ENCODE measurements at regions not wholly inside any gene's neighbourhood (a gene's known extent, or its start where the extent isn't known, plus 50 kb on each side); places are given as distances from the start of the nearest gene placed in this dataset.

DNA sequence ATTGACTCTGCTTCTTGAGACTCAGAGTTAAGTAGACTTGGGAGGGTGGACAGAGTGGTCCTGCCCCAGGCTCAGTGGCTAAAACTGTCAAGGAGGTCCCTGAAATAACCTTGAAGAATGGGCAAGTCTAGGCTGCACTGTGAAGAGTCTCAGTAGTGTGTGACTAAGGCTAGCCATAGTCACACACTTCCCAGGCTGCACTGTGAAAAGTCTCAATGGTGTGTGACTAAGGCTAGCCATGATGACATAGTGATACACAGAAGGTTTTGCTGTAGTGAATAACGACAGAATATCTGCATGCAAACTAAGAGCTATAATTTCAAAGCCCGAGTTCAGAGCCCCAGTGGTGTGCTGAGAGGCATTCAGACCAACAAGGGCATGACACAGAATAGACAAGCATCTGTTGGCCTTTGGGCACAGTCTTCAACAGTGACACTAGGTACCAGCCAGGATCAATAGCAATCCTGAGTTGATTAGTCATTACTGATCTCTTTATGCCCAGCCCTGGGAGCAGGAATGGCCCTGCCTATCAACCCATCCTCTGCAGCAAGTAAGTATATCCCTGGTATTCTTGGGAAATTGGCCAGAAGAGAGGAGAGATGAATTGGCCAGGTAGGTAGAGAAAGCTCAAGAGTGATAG is 72.4 kb upstream of the BBX start:
- H2BK12ac ChIP-seq (ENCODE audit: low read depth, low read length): no peak overlapping the region
- FAIRE-seq (no peak), DNase-seq (ENCODE audit: low read depth in 1 of 2, low spot score in 2 of 2) (no peak)
- H3K9me3 ChIP-seq (ENCODE audit: insufficient read depth in 2 of 2, low read depth in 1 of 2, low read length in 1 of 2): no peaks in the 10 kb centered on the region
- no peaks in the 10 kb centered on the region for H3K79me2 ChIP-seq (ENCODE audit: control insufficient read depth in 1 of 2, insufficient read depth in 2 of 2, low read length in 2 of 2)
- no peak overlapping the region for H2AK5ac ChIP-seq (ENCODE audit: low read depth, low read length)
- no peak overlapping the region for H3K4ac ChIP-seq (replicated peaks; ENCODE audit: insufficient read length, low read depth, low read length)
- H4K20me1 ChIP-seq (replicated peaks in 1 of 2; ENCODE audit: control insufficient read depth in 1 of 2, insufficient read depth in 2 of 2, low read length in 2 of 2): no peaks in the 10 kb centered on the region
- no peak overlapping the region for H2AFZ ChIP-seq (ENCODE audit: low read length)
- no peaks in the 10 kb centered on the region for H3K23me2 ChIP-seq (ENCODE audit: low read depth, low read length)
- H2BK20ac ChIP-seq (ENCODE audit: low read length): no peak overlapping the region
- ChIA-PET CTCF (ENCODE audit: partially characterized antibody) (interaction anchor here (0.9 to 1.4 kb wide), 2 partner anchors 21 to 181 kb away, joined by 3 read pairs; no protein-coding TSS in a partner anchor), POLR2A (ENCODE audit: partially characterized antibody) (no interaction called here)
- no peak overlapping the region for H3K23ac ChIP-seq (ENCODE audit: insufficient read length)
- no peak overlapping the region for H2BK15ac ChIP-seq (ENCODE audit: low read length)
- no peak overlapping the region for H3K14ac ChIP-seq (ENCODE audit: insufficient read length)
- H2BK5ac ChIP-seq (ENCODE audit: low read depth, low read length): no peak overlapping the region
- no peak overlapping the region for H4K8ac ChIP-seq (ENCODE audit: extremely low read depth, insufficient read depth, low read length)
- no peak overlapping the region for H3K18ac ChIP-seq (ENCODE audit: extremely low read depth, low read length)
- no peak overlapping the region for H4K91ac ChIP-seq (replicated peaks; ENCODE audit: insufficient read length, low read length)
- H3K36me3 ChIP-seq (ENCODE audit: control insufficient read depth in 2 of 4, insufficient read depth in 4 of 4, low read length in 3 of 4): no peaks in the 10 kb centered on the region
- no peaks in the 10 kb centered on the region for H3K4me1 ChIP-seq (replicated peaks in 1 of 4; ENCODE audit: control insufficient read depth in 3 of 4, insufficient read depth in 4 of 4, low read length in 3 of 4)
- H3K56ac ChIP-seq (replicated peaks; ENCODE audit: insufficient read length, low read depth, low read length): no peak overlapping the region
- no peaks in the 10 kb centered on the region for H3K79me1 ChIP-seq (ENCODE audit: low read depth, low read length)
- H3K4me2 ChIP-seq (ENCODE audit: insufficient read depth in 1 of 2, low read depth in 2 of 2, low read length in 2 of 2): no peak overlapping the region
- no peak overlapping the region for H3K27ac ChIP-seq (ENCODE audit: low read depth, low read length)
- 83% methylated on average over 2 of the region's 2 CpGs; no CpG with 5 or more reads in 1 of the 2 experiments for WGBS, 2 experiments (ENCODE audit: extremely low coverage in 1 of 2, insufficient coverage in 1 of 2, insufficient read length in 1 of 2, insufficient replicate concordance in 2 of 2, low coverage in 1 of 2, low lambda C conversion rate in 2 of 2, missing lambda C conversion rate in 1 of 2)
- no peak overlapping the region for H2BK120ac ChIP-seq (replicated peaks; ENCODE audit: low read depth, low read length)
- H3K27me3 ChIP-seq (replicated peaks in 1 of 4; ENCODE audit: control insufficient read depth in 3 of 4, extremely low read depth in 1 of 4, insufficient read depth in 3 of 4, low read length in 3 of 4): no peaks in the 10 kb centered on the region
- H3K9ac ChIP-seq (replicated peaks in 1 of 4; ENCODE audit: extremely low read depth in 1 of 4, low read depth in 3 of 4, low read length in 3 of 4): no peak overlapping the region
- no peak overlapping the region for H3K4me3 ChIP-seq (ENCODE audit: extremely low read depth in 1 of 4, insufficient read depth in 2 of 4, low read depth in 3 of 4, low read length in 4 of 4)
- TF ChIP-seq CHD1 (IDR thresholded peaks at IDR 0.05; ENCODE audit: low read depth, low read length) (no peak), BCL11A (IDR thresholded peaks at IDR 0.05; ENCODE audit: low read depth in 2 of 2, low read length in 2 of 2) (no peak), JUND (IDR thresholded peaks at IDR 0.05; ENCODE audit: low read length) (no peak), RNF2 (IDR thresholded peaks at IDR 0.05; ENCODE audit: borderline replicate concordance, low read depth, low read length, missing control alignments, poor library complexity, severe bottlenecking) (no peak), RBBP5 (IDR thresholded peaks at IDR 0.05; ENCODE audit: borderline replicate concordance, low read depth, low read length) (no peak)
- H4K5ac ChIP-seq (ENCODE audit: insufficient read length, low read depth, low read length): no peak overlapping the region

Data from H1 (cell line).